Suprapubic skin (tissue), 3 donors: ENCODE measurements at regions not wholly inside any gene's neighbourhood (a gene's known extent, or its start where the extent isn't known, plus 50 kb on each side); places are given as distances from the start of the nearest gene placed in this dataset.

Experiments
- CTCF ChIP-seq, 2 donors: fragments of 200-600 bp in 1 of 2; fragments of 450-650 bp in 1 of 2; sonication (generic) in 1 of 2; IDR thresholded peaks; one replicate each; pipeline ENCODE4 v1.5.1; 2016 to 2019; ENCODE audit warnings: antibody characterized with exemption in 2 of 2, mild to moderate bottlenecking in 1 of 2, moderate library complexity in 1 of 2
- POLR2A ChIP-seq, 2 donors: fragments of 450-650 bp; IDR thresholded peaks; one replicate each; pipeline ENCODE4 v1.6.1; 2017; ENCODE audit warnings: antibody characterized with exemption in 2 of 2, mild to moderate bottlenecking in 2 of 2, moderate library complexity in 2 of 2

DNA sequence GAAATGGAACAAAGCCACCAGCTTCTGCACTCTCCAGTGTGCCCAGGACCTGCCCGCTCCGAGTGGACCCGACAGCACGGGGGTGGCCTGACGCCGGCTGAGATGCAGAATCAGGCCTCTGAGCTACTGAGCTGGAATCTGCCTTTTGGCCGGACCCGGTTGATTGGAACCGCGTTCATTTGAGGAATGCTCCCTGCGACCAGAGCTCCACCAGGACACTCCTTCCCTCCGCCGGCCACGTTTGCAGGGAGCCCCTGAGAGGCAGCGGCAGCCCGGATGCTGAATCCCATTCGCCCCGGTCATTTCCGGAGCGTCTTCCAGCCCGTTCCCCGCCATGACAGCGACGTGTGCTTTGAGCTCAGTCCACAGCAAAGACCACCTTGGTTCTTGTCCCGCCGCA, 392.7 kb downstream of the THBS2 start:
- no peak for TF ChIP-seq CTCF (IDR thresholded peaks at IDR 0.05)
- no peak for TF ChIP-seq POLR2A (IDR thresholded peaks at IDR 0.05)
